K562 (cell line): ENCODE measurements at regions not wholly inside any gene's neighbourhood (a gene's known extent, or its start where the extent isn't known, plus 50 kb on each side); places are given as distances from the start of the nearest gene placed in this dataset.

ENCODE experiments used
- ATAC-seq: fragments of 200-7000 bp; cut with Tn5 transposase; 3 replicates; pipeline ENCODE4 v1.9.1; 2020; ENCODE audit warnings: moderate library complexity
- BruUV-seq: library from RNA; stranded (reverse); fragments of 400-500 nt; replicated peaks from 2 replicates; lab custom pipeline; 2021; lab: Mats Ljungman, UMichigan
- CTCF ChIA-PET: fragments of 300-600 bp; formaldehyde crosslinking; extraction: SDS; loops from one replicate; lab custom pipeline; 2021; ENCODE audit warnings: low intra/inter-chr PET ratio; lab: Yijun Ruan, JAX
- POLR2A ChIA-PET: fragments of 300-600, 350-650 bp; sonication (Branson Sonifier 250); formaldehyde crosslinking; extraction: SDS; loops from one replicate; lab custom pipeline; 2021; ENCODE audit warnings: antibody characterized with exemption, inconsistent platforms; lab: Yijun Ruan, JAX
- DNase-seq, 4 experiments: peaks; one replicate each; pipeline versions ENCODE4 v3.0.0 to v3.0.0-alpha.2; 2011 to 2018; ENCODE audit warnings: low spot score in 3 of 4, mixed read lengths in 3 of 4; ENCODE audit errors: extremely low read depth in 1 of 4
- FAIRE-seq: peaks from 2 replicates; lab custom pipeline; 2011; peaks lifted over from hg19 to GRCh38; lab: Jason Lieb, UNC
- H2AFZ ChIP-seq: 2 replicates; pipeline ENCODE4 v1.6.0; 2011; ENCODE audit warnings: low read depth, low read length, control low read depth, inconsistent platforms
- H3K27ac ChIP-seq: fragments of 200-600 bp; 3 replicates; pipeline ENCODE4 v1.8.0; 2011; ENCODE audit warnings: low read depth, mild to moderate bottlenecking, control low read depth, inconsistent platforms, low read length, moderate library complexity, mixed read lengths; ENCODE audit errors: extremely low read depth
- H3K27me3 ChIP-seq, 2 experiments: fragments of 300-600 bp in 1 of 2; 2 replicates in 1 of 2; 3 replicates in 1 of 2; pipeline versions ENCODE4 v1.6.0 to v1.8.0; 2011; ENCODE audit warnings: inconsistent platforms in 2 of 2, low read length in 2 of 2, mild to moderate bottlenecking in 1 of 2, mixed read lengths in 1 of 2, moderate library complexity in 1 of 2; ENCODE audit not compliant: control insufficient read depth in 2 of 2, insufficient read depth in 2 of 2
- H3K36me3 ChIP-seq: fragments of 300-600 bp; 3 replicates; pipeline ENCODE4 v1.8.0; 2011; ENCODE audit warnings: mild to moderate bottlenecking, low read length, inconsistent platforms; ENCODE audit not compliant: control insufficient read depth, insufficient read depth
- H3K4me1 ChIP-seq, 2 experiments: fragments of 200-600 bp in 1 of 2; replicated peaks in 1 of 2; 2 replicates in 1 of 2; 3 replicates in 1 of 2; pipeline versions ENCODE4 v1.5.1 to v1.8.0; 2011; ENCODE audit warnings: inconsistent platforms in 2 of 2, low read length in 2 of 2, mild to moderate bottlenecking in 1 of 2, mixed read lengths in 1 of 2, moderate library complexity in 1 of 2; ENCODE audit not compliant: control insufficient read depth in 2 of 2, insufficient read depth in 2 of 2
- H3K4me2 ChIP-seq: 2 replicates; pipeline ENCODE4 v1.6.1; 2011; ENCODE audit warnings: low read length, control low read depth, inconsistent platforms, mixed read lengths; ENCODE audit not compliant: insufficient read depth
- H3K4me3 ChIP-seq: fragments of 200-600 bp; sonication (generic), shearing (Covaris generic); 2 replicates; pipeline ENCODE4 v1.5.1; 2016; ENCODE audit warnings: control low read depth, inconsistent platforms
- H3K79me2 ChIP-seq: fragments of 200-600 bp; 3 replicates; pipeline ENCODE4 v1.8.0; 2011; ENCODE audit warnings: low read length, inconsistent platforms; ENCODE audit not compliant: control insufficient read depth, insufficient read depth
- H3K9ac ChIP-seq, 2 experiments: 2 replicates each; pipeline versions ENCODE4 v1.6.0 to v1.6.1; 2011; ENCODE audit warnings: low read depth in 2 of 2, low read length in 2 of 2, control low read depth in 1 of 2, inconsistent platforms in 1 of 2, mild to moderate bottlenecking in 1 of 2, mixed read lengths in 1 of 2; ENCODE audit not compliant: insufficient read depth in 1 of 2
- H3K9me1 ChIP-seq: one replicate; pipeline ENCODE4 v1.6.0; 2011; ENCODE audit warnings: inconsistent platforms, mild to moderate bottlenecking, low read length, moderate library complexity; ENCODE audit not compliant: control insufficient read depth, insufficient read depth
- H3K9me3 ChIP-seq: replicated peaks from 2 replicates; pipeline ENCODE4 v1.5.1; 2011; ENCODE audit warnings: low read depth, low read length, inconsistent platforms; ENCODE audit not compliant: control insufficient read depth, insufficient read depth
- H4K20me1 ChIP-seq: replicated peaks from 2 replicates; pipeline ENCODE4 v1.6.1; 2011; ENCODE audit warnings: low read length, inconsistent platforms, mixed read lengths; ENCODE audit not compliant: control insufficient read depth, insufficient read depth
- MTA1 ChIP-seq: fragments of 450-650 bp; IDR thresholded peaks from 2 replicates; pipeline ENCODE4 v1.6.1; 2017; ENCODE audit warnings: borderline replicate concordance
- POLR2G ChIP-seq: fragments of 200-400 bp; formaldehyde crosslinking; IDR thresholded peaks from 2 replicates; pipeline ENCODE4 v1.6.1; 2017; ENCODE audit warnings: low read depth, mild to moderate bottlenecking, antibody characterized with exemption, low read length, moderate library complexity
- PRMT5 ChIP-seq: sonication (generic); formaldehyde crosslinking; IDR thresholded peaks from 2 replicates; pipeline ENCODE4 v1.5.0; 2020; ENCODE audit warnings: missing genetic modification reagents
- SREBF1 ChIP-seq: fragments of 150-350 bp; IDR thresholded peaks from 2 replicates; pipeline ENCODE4 v1.6.1; 2014; ENCODE audit warnings: antibody characterized with exemption, low read depth, low read length, borderline replicate concordance
- ZNF436 ChIP-seq: fragments of 250-450, 450-650 bp; sonication (Bioruptor Pico); formaldehyde crosslinking; IDR thresholded peaks from 2 replicates; pipeline ENCODE4 v1.7.0; 2020; ENCODE audit warnings: mild to moderate bottlenecking
- WGBS: fragments of 100-300 bp; shearing (Covaris generic); methylation state at CpG from one replicate; pipeline ENCODE4 v1.1.6; 2016; ENCODE audit warnings: low coverage, mixed read lengths; ENCODE audit not compliant: insufficient coverage; ENCODE audit errors: missing lambda C conversion rate; 5-methylcytosine and 5-hydroxymethylcytosine counted together
- in situ Hi-C: fragments of 300-500 bp; cut with MboI; formaldehyde crosslinking; loops from 4 replicates; pipeline ENCODE4 v1.15.0; 2018; ENCODE audit warnings: inconsistent platforms, mixed read lengths
- intact Hi-C: fragments of 100-400 bp; cut with micrococcal nuclease; formaldehyde crosslinking; loops from 2 replicates; pipeline ENCODE4 v1.14.2; 2022
- TF ChIP-seq, protein P1 (sequence below), 2 experiments: fragments of 200-800 bp in 1 of 2; sonication (Bioruptor generic) in 1 of 2; sonication (generic) in 1 of 2; formaldehyde crosslinking in 1 of 2; IDR thresholded peaks in 1 of 2; conservative IDR thresholded peaks in 1 of 2; 2 replicates each; pipeline versions ENCODE4 v1.5.0 to v1.6.1; 2016 to 2020; ENCODE audit warnings: missing compliant biosample characterization in 1 of 2, missing genetic modification characterization in 1 of 2, missing genetic modification reagents in 1 of 2
- TF ChIP-seq, protein P2 (sequence below): IDR thresholded peaks from 3 replicates; pipeline ENCODE4 v1.6.1; 2011; ENCODE audit warnings: borderline replicate concordance, mild to moderate bottlenecking, moderate library complexity; ENCODE audit not compliant: insufficient read length; ENCODE audit errors: extremely low read depth
- TF ChIP-seq, protein P3 (sequence below): fragments of 250-450 bp; sonication (Bioruptor Pico); IDR thresholded peaks from 2 replicates; pipeline ENCODE4 v1.8.0; 2021; ENCODE audit warnings: moderate library complexity, mild to moderate bottlenecking, inconsistent platforms
- TF ChIP-seq, protein P4 (sequence below): fragments of 450-650 bp; IDR thresholded peaks from 2 replicates; pipeline ENCODE4 v1.6.1; 2017; ENCODE audit warnings: antibody characterized with exemption

DNA sequence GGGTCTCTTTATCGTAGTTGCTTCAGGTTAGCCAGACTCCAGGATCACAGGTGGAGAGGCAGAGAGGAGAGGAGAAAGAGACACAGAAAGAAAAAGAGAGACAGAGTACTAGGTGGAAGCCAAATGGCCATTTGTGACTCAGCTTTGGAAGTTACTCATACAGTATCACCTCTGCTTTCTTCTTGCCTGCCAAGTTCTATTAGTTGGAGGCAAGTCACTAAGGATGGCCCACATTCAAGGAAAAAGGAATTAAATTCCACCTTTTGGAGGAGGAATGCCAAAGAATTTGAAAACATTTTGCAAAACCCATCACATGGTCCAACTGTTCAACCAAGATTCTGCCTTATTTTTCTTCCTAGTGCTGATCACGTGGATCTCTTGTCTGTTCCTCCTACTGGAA is 291.1 kb downstream of the CHL1 start (continued):
- TF ChIP-seq, protein P1, sequence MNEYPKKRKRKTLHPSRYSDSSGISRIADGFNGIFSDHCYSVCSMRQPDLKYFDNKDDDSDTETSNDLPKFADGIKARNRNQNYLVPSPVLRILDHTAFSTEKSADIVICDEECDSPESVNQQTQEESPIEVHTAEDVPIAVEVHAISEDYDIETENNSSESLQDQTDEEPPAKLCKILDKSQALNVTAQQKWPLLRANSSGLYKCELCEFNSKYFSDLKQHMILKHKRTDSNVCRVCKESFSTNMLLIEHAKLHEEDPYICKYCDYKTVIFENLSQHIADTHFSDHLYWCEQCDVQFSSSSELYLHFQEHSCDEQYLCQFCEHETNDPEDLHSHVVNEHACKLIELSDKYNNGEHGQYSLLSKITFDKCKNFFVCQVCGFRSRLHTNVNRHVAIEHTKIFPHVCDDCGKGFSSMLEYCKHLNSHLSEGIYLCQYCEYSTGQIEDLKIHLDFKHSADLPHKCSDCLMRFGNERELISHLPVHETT (CRISPR knock-in tag; conservative IDR thresholded peaks at IDR 0.05 in 1 of 2, IDR thresholded peaks at IDR 0.05 in 1 of 2) = no peak
- TF ChIP-seq MTA1 = no peak

DNA sequence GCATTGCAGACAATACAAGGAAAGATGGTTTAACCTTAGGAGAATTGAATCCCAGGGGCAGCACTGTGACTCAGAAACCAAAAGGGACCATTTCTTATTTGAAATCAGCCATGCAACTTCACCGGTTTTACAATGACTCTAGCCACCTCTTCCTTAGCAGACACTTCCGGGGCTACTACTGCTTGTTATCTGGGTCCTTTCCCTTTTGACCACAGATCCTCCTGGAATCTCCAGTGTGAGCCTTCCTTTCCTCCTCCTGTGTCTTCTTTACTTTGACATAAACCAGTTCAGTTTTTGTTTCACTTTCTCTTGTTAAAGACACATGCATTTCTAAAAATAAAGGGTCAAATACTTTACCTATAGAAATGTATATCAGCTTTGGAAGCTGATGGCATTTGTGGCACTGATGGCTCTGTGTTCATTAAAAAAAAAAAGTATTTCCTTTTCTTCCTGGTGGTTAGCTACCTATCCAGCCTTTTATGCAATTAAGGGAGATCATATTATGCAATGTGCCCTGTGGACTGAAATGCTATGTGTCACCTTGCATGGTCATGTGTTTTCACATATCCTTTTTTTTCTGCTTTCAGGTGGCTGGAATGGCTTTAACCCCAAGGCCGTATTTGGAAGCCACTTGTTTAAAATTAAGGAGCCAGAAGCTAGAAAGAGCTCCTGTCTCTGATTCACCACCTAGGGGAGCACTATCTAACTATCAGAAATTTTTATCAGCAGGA is 296.2 kb downstream of the CHL1 start:
- H3K27ac ChIP-seq = no peak overlapping the region
- no TSS peak for BruUV-seq
- H3K4me3 ChIP-seq = no peak overlapping the region
- intact Hi-C loops = no loop called here
- H3K4me1 ChIP-seq = no peaks in the 10 kb centered on the region
- no peaks in the 10 kb centered on the region for H3K9me1 ChIP-seq
- TF ChIP-seq, protein P2, sequence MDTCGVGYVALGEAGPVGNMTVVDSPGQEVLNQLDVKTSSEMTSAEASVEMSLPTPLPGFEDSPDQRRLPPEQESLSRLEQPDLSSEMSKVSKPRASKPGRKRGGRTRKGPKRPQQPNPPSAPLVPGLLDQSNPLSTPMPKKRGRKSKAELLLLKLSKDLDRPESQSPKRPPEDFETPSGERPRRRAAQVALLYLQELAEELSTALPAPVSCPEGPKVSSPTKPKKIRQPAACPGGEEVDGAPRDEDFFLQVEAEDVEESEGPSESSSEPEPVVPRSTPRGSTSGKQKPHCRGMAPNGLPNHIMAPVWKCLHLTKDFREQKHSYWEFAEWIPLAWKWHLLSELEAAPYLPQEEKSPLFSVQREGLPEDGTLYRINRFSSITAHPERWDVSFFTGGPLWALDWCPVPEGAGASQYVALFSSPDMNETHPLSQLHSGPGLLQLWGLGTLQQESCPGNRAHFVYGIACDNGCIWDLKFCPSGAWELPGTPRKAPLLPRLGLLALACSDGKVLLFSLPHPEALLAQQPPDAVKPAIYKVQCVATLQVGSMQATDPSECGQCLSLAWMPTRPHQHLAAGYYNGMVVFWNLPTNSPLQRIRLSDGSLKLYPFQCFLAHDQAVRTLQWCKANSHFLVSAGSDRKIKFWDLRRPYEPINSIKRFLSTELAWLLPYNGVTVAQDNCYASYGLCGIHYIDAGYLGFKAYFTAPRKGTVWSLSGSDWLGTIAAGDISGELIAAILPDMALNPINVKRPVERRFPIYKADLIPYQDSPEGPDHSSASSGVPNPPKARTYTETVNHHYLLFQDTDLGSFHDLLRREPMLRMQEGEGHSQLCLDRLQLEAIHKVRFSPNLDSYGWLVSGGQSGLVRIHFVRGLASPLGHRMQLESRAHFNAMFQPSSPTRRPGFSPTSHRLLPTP = no peak
- TF ChIP-seq PRMT5 (CRISPR knock-in tag) (no peak), SREBF1 (no peak), POLR2G (no peak), ZNF436 (CRISPR knock-in tag) (no peak)
- TF ChIP-seq, protein P3, sequence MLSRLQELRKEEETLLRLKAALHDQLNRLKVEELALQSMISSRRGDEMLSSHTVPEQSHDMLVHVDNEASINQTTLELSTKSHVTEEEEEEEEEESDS (CRISPR knock-in tag) = no peak
- TF ChIP-seq, protein P4, sequence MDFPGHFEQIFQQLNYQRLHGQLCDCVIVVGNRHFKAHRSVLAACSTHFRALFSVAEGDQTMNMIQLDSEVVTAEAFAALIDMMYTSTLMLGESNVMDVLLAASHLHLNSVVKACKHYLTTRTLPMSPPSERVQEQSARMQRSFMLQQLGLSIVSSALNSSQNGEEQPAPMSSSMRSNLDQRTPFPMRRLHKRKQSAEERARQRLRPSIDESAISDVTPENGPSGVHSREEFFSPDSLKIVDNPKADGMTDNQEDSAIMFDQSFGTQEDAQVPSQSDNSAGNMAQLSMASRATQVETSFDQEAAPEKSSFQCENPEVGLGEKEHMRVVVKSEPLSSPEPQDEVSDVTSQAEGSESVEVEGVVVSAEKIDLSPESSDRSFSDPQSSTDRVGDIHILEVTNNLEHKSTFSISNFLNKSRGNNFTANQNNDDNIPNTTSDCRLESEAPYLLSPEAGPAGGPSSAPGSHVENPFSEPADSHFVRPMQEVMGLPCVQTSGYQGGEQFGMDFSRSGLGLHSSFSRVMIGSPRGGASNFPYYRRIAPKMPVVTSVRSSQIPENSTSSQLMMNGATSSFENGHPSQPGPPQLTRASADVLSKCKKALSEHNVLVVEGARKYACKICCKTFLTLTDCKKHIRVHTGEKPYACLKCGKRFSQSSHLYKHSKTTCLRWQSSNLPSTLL = no peak
- TF ChIP-seq, all 486 proteins: peak for 0
- Histone ChIP-seq H3K9ac (no peak overlapping the region), H3K79me2 (no peaks in the 10 kb centered on the region), H3K9me3 (no peaks in the 10 kb centered on the region; the same call in none of the 2 replicates), H4K20me1 (no peaks in the 10 kb centered on the region), H3K27me3 (no peaks in the 10 kb centered on the region), H3K36me3 (no peaks in the 10 kb centered on the region), H3K4me2 (no peak overlapping the region), H2AFZ (no peak overlapping the region)
- in situ Hi-C loops = no loop called here
- ATAC-seq = no peak
- no peak for FAIRE-seq
- CTCF ChIA-PET = no interaction called here
- WGBS = 0% methylated on average over 3 of the region's 3 CpGs
- no peak for DNase-seq
- POLR2A ChIA-PET = no interaction called here
